Sciatic nerve (tissue), 2 donors: ENCODE measurements at regions not wholly inside any gene's neighbourhood (a gene's known extent, or its start where the extent isn't known, plus 50 kb on each side); places are given as distances from the start of the nearest gene placed in this dataset.
"Not testable (repeated sequence)": the region's sequence is repeated elsewhere in the genome, so short reads cannot be mapped to it uniquely, and the experiment has no call there.

ENCODE experiments used
- ATAC-seq: fragments of 200-7000 bp; cut with Tn5 transposase; one replicate; pipeline ENCODE4 v1.9.1; 2020; ENCODE audit warnings: mild to moderate bottlenecking, moderate library complexity
- DNase-seq: peaks from one replicate; pipeline ENCODE4 v3.0.0-alpha.2; 2020; ENCODE audit warnings: low spot score
- intact Hi-C: fragments of 100-400 bp; cut with DNase I; formaldehyde crosslinking; loops from one replicate; pipeline ENCODE4 v1.14.2; 2022
- donor health status: DM: no; HTN: no; CAD: no.
- donor health status: DM: no; HTN: no; CAD: no.

DNA sequence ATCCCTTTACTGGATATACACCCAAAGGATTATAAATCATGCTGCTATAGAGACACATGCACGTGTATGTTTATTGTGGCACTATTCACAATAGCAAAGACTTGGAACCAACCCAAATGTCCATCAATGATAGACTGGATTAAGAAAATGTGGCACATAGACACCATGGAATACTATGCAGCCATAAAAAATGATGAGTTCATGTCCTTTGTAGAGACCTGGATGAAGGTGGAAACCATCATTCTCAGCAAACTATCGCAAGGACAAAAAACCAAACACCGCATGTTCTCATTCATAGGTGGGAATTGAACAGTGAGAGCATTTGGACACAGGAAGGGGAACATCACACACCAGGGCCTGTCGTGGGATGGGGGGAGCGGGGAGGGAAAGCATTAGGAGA, 52.4 kb upstream of the FAM135A start:
- not testable (repeated sequence) for ATAC-seq, DNase-seq
- intact Hi-C loops: loop anchor here (10.0 kb wide), 2 partner anchors 56 to 1246 kb away; partner anchors contain the start of gene COL9A1

- DNase-seq: no peak
- ATAC-seq: no peak
- intact Hi-C loops: no loop called here
Observed at GRCh38 chr6:70353448-70353847, 50.6 kb upstream of the COL9A1 start.
